ENCODE measurements at regions not wholly inside any gene's neighbourhood (a gene's known extent, or its start where the extent isn't known, plus 50 kb on each side); places are given as distances from the start of the nearest gene placed in this dataset.

DNA sequence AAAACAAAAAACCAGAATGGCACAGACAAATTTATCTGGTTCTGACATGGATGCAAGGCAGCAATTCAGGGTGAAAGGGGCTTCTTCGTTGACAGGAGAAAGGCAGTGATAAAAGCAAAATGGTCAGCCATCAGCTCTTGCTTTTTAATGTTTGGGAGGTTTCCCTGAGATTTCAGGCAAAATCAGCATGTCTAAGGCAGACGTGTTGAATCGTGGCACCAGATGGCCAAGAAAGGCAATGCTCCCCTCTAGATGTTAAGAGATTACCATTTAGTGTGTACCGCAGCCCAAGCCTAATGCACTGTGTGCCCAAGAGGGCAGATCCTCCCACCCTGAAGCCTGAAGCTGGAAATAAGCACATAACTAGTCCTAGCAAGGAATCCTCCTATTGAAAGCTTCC lies 88.8 kb upstream of the GALNT18 start:
- Histone ChIP-seq H3K36me3 (ENCODE audit: control insufficient read depth, low read depth, low read length) (no peaks in the 10 kb centered on the region), H3K4me3 (ENCODE audit: low read length) (no peak overlapping the region), H3K9ac (ENCODE audit: low read length) (no peak overlapping the region), H3K9me3 (ENCODE audit: control insufficient read depth, low read depth, low read length) (no peaks in the 10 kb centered on the region), H3K4me1 (ENCODE audit: control insufficient read depth, low read depth, low read length) (no peaks in the 10 kb centered on the region), H3K27ac (ENCODE audit: low read length) (no peak overlapping the region), H3K27me3 (ENCODE audit: control insufficient read depth, insufficient read depth, low read length) (no peaks in the 10 kb centered on the region)

DNA sequence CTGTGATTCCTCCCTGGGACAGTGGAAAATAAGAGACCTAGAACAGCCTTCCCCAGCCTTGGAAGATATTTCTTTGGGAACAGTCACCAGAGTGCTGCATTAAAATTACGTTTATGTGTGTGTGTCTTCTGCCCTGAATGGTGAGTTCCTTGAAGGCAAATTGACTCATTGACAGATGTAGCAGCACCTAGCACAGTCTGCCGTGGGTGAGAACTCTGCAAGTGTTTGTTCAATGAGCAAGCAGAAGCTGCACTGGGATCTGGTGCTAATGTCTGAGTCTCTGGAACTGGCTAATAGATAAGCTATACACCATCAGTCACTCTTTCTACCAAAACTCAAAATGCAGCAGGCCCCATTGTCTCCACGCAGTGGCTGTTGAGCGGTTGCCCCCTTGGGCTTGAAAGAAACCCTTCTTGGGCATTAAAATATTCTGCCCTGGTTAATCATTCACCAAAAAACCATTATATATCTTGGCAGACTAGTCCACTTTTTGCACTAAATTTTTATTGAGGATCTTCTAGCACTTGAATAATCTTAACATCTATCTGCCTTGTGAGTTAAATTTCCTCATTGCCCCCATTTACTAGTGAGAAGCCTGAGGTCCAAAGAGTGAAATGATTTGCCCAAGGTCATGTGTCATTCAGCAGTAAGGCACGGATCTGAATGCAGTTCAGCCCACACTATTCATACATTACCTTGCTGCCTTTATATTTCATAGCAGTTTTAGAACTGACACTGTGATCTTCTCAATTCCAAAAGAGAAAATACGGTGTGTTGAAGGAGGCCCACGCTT lies 87.8 kb upstream of the GALNT18 start:
- Histone ChIP-seq H3K4me3 (ENCODE audit: low read length) (no peak overlapping the region), H3K27ac (ENCODE audit: low read length) (no peak overlapping the region), H3K9ac (ENCODE audit: low read length) (no peak overlapping the region), H3K9me3 (ENCODE audit: control insufficient read depth, low read depth, low read length) (no peaks in the 10 kb centered on the region), H3K4me1 (ENCODE audit: control insufficient read depth, low read depth, low read length) (no peaks in the 10 kb centered on the region), H3K36me3 (ENCODE audit: control insufficient read depth, low read depth, low read length) (no peaks in the 10 kb centered on the region), H3K27me3 (ENCODE audit: control insufficient read depth, insufficient read depth, low read length) (no peaks in the 10 kb centered on the region)

DNA sequence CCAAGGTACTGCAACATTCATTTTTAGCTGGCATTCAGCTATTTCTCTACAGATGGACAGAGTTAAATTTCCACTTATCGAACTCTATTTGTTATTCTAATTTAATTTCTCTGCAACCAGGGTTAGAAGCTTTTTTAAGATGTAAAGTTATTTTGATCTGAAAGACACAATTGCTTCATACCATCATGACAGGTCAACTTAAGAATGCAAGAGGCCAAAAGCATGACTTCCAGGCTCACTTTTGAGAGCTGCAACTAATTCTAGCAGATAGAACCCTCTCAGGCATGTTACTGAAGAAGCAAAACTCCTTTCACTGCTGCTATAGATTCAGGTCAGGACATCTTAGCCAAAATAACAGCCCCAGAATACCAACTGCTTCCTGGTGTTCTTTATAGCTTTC lies 86.5 kb upstream of the GALNT18 start:
- Histone ChIP-seq H3K36me3 (ENCODE audit: control insufficient read depth, low read depth, low read length) (no peaks in the 10 kb centered on the region), H3K4me1 (ENCODE audit: control insufficient read depth, low read depth, low read length) (no peaks in the 10 kb centered on the region), H3K27me3 (ENCODE audit: control insufficient read depth, insufficient read depth, low read length) (no peaks in the 10 kb centered on the region), H3K27ac (ENCODE audit: low read length) (no peak overlapping the region), H3K9ac (ENCODE audit: low read length) (no peak overlapping the region), H3K4me3 (ENCODE audit: low read length) (no peak overlapping the region), H3K9me3 (ENCODE audit: control insufficient read depth, low read depth, low read length) (no peaks in the 10 kb centered on the region)

DNA sequence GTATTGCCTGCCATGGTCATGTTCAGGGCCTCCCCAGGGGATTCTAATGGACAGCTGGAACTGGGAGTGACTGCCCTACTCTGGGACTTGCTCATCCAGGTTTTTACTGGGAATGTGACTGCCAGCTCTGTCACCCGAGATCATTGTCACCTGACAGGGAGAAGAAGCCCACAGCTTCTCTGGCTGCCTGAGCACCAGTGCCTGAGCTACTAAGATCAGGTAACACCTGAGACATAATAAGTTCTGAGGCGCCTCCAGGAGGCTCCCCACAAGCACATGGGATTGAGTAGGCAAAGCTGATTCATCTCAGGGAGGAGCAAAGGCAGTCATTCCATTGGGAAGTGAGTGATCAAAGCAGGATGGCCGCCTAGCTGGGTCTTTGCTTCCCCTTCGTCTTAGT lies 84.2 kb upstream of the GALNT18 start:
- no peaks in the 10 kb centered on the region for H3K27me3 ChIP-seq (ENCODE audit: control insufficient read depth, insufficient read depth, low read length)
- H3K9ac ChIP-seq (ENCODE audit: low read length): no peak overlapping the region
- no peak overlapping the region for H3K4me3 ChIP-seq (ENCODE audit: low read length)
- H3K9me3 ChIP-seq (ENCODE audit: control insufficient read depth, low read depth, low read length): no peaks in the 10 kb centered on the region
- no peak overlapping the region for H3K27ac ChIP-seq (ENCODE audit: low read length)
- no peaks in the 10 kb centered on the region for H3K4me1 ChIP-seq (ENCODE audit: control insufficient read depth, low read depth, low read length)
- no peaks in the 10 kb centered on the region for H3K36me3 ChIP-seq (ENCODE audit: control insufficient read depth, low read depth, low read length)

DNA sequence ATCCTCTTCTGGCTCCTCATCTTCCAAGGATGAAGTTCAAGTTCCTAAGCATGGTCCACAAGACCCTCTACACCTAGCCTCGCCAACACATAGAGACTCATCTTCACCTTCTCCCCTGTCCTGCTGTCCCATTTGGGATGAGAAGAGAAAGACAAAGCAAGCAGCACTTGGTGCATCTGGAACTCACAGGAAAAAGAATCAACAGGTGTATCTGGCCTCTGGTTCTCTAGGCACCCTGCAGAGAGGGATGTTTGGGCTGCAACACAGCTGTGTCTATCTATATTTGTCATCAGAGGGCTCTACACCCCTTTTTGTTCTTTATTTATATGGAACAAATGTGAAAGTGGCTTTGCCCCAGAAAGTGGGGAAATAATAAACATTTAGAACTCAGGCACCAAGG lies 82.1 kb upstream of the GALNT18 start:
- no peaks in the 10 kb centered on the region for H3K4me1 ChIP-seq (ENCODE audit: control insufficient read depth, low read depth, low read length)
- no peaks in the 10 kb centered on the region for H3K9me3 ChIP-seq (ENCODE audit: control insufficient read depth, low read depth, low read length)
- no peaks in the 10 kb centered on the region for H3K27me3 ChIP-seq (ENCODE audit: control insufficient read depth, insufficient read depth, low read length)
- no peaks in the 10 kb centered on the region for H3K36me3 ChIP-seq (ENCODE audit: control insufficient read depth, low read depth, low read length)
- H3K9ac ChIP-seq (ENCODE audit: low read length): no peak overlapping the region
- H3K27ac ChIP-seq (ENCODE audit: low read length): no peak overlapping the region
- no peak overlapping the region for H3K4me3 ChIP-seq (ENCODE audit: low read length)

DNA sequence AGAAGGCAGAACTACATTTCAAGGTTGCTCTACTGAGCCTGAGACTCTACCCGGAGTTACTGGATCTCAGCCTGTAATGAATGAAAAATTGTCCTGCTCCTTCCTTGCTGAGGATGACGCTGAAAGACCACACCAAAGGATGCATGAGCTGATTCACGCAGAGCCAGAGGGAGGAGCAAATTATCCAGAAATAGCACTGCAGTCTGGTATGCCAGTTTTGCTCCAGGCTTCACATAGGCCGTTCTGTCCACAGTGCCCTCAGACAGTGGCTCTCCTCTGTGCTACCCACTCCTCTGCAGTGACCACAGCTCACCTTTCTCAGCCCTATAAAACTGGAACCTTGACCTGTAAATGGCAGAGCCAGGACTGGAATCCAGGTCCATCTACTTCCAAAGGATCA lies 79.3 kb upstream of the GALNT18 start:
- Histone ChIP-seq H3K27me3 (ENCODE audit: control insufficient read depth, insufficient read depth, low read length) (no peaks in the 10 kb centered on the region), H3K4me1 (ENCODE audit: control insufficient read depth, low read depth, low read length) (no peaks in the 10 kb centered on the region), H3K9me3 (ENCODE audit: control insufficient read depth, low read depth, low read length) (no peaks in the 10 kb centered on the region), H3K36me3 (ENCODE audit: control insufficient read depth, low read depth, low read length) (no peaks in the 10 kb centered on the region), H3K4me3 (ENCODE audit: low read length) (no peak overlapping the region), H3K27ac (ENCODE audit: low read length) (no peak overlapping the region), H3K9ac (ENCODE audit: low read length) (no peak overlapping the region)

DNA sequence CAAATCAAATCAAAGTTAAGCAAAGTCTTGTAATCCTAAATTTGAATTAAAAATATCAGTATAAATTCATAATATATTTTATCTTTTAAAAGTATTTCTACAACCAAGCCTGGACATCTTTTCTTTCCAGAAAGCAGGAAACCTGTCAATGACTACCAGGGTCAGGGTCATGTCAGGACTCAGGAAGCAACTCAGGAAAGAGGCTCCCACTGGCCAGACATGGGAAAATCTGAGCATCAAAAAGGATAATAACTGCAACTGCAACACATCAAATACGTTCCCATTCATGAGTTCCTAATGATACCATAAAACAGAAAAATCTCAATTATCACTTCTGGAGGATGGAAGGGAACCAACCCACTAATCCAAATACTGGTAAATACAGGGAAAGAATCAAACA lies 76.0 kb upstream of the GALNT18 start:
- no peaks in the 10 kb centered on the region for H3K9me3 ChIP-seq (ENCODE audit: control insufficient read depth, low read depth, low read length)
- no peak overlapping the region for H3K9ac ChIP-seq (ENCODE audit: low read length)
- no peak overlapping the region for H3K27ac ChIP-seq (ENCODE audit: low read length)
- H3K4me3 ChIP-seq (ENCODE audit: low read length): no peak overlapping the region
- H3K27me3 ChIP-seq (ENCODE audit: control insufficient read depth, insufficient read depth, low read length): no peaks in the 10 kb centered on the region
- H3K4me1 ChIP-seq (ENCODE audit: control insufficient read depth, low read depth, low read length): no peaks in the 10 kb centered on the region
- no peaks in the 10 kb centered on the region for H3K36me3 ChIP-seq (ENCODE audit: control insufficient read depth, low read depth, low read length)

DNA sequence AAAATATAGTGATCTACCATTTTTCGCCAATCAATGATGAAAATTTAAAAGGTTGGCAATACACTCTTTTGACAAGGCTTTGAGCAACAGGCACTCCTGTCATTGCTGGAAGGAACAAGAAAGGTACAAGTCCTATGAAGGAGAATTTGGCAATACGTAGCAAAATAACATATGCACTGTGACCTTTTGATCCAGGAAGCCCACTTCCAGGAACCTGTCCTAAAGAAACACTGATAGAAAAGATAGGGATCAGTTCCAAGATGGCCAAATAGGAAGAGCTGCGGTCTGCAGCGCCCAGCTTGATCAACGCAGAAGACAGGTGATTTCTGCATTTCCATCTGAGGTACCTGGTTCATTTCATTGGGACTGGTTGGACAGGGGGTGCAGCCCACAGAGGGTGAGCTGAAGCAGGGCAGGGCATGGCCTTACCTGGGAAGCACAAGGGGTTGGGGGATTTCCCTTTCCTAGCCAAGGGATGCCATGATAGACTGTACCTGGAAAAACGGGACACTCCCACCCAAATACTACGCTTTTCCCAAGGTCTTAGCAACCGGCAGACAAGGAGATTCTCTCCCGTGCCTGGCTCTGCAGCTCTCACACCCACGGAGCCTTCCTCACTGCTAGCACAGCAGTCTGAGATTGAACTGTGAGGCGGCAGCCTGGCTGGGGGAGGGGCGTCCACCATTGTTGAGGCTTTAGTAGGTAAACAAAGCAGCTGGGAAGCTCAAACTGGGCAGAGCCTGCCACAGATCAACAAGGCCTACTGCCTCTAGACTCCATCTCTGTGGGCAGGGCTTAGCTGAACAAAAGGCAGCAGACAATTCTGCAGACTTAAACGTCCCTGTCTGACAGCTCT lies 69.7 kb upstream of the GALNT18 start:
- Histone ChIP-seq H3K36me3 (ENCODE audit: control insufficient read depth, low read depth, low read length) (no peaks in the 10 kb centered on the region), H3K27me3 (ENCODE audit: control insufficient read depth, insufficient read depth, low read length) (no peaks in the 10 kb centered on the region), H3K27ac (ENCODE audit: low read length) (no peak overlapping the region), H3K9ac (ENCODE audit: low read length) (peak overlapping the region; percentile 48), H3K4me1 (ENCODE audit: control insufficient read depth, low read depth, low read length) (peaks cover 12% of the 10 kb centered on the region), H3K9me3 (ENCODE audit: control insufficient read depth, low read depth, low read length) (no peaks in the 10 kb centered on the region), H3K4me3 (ENCODE audit: low read length) (peak overlapping the region; percentile 31)

DNA sequence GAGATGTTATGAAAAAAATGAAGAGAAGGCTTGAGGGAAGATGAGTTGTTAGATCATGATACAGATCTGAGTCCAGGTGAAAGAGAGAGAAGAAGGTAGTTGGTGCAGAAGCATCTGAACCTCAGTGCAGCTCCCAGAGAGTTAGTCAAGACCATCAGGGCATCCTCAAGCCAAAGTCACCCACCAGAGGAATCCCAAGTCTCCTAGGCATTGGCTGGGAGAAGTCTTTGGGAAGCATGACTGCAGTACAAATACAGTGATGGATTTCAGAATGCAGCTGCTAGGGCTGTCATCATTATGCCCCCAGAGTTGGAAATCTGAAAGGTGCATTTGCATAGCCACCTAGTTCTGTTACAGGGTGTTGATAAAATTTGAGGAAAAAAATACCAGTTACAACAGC lies 59.7 kb upstream of the GALNT18 start:
- Histone ChIP-seq H3K9me3 (ENCODE audit: control insufficient read depth, low read depth, low read length) (no peaks in the 10 kb centered on the region), H3K4me1 (ENCODE audit: control insufficient read depth, low read depth, low read length) (no peaks in the 10 kb centered on the region)

DNA sequence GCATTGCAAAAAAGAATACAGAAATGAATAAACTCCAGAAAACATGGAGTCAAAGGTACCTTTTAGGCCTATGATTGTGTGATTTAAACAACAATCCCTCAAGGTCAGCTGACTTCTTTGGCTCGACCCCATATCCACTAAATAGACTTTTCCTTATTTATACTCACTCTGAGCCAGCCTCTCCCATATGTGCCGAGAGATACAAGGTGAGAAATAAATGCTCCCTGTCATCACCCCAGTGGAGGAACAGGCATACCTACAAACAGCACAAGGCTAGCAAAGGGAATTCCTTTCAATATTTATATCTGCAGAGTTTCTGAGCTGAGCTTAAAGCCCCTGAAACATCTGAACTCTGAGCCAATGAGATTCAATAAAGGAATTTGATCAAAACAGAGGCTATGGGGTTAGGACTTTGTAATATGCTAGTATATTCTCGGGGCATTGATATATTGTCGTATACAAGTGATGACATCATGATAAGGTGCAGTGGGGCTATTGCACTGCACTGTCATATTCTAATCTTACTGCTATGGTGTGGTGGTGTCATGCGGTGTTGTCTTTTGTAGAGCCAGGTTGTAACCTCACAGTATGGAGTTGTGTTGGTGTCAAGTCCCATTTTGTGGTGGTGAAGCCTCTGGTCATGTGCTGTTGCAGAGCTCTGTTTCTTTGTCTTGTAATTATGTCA lies 56.0 kb upstream of the GALNT18 start:
- Histone ChIP-seq H3K4me1 (ENCODE audit: control insufficient read depth, low read depth, low read length) (no peaks in the 10 kb centered on the region), H3K27me3 (ENCODE audit: control insufficient read depth, insufficient read depth, low read length) (no peaks in the 10 kb centered on the region), H3K4me3 (ENCODE audit: low read length) (no peak overlapping the region), H3K9ac (ENCODE audit: low read length) (no peak overlapping the region), H3K36me3 (ENCODE audit: control insufficient read depth, low read depth, low read length) (no peaks in the 10 kb centered on the region), H3K9me3 (ENCODE audit: control insufficient read depth, low read depth, low read length) (no peaks in the 10 kb centered on the region), H3K27ac (ENCODE audit: low read length) (no peak overlapping the region)

More for the DNA sequence above, 59.7 kb upstream of the GALNT18 start:
- H3K27ac ChIP-seq (ENCODE audit: low read length): no peak overlapping the region
- no peak overlapping the region for H3K9ac ChIP-seq (ENCODE audit: low read length)
- H3K27me3 ChIP-seq (ENCODE audit: control insufficient read depth, insufficient read depth, low read length): no peaks in the 10 kb centered on the region
- no peak overlapping the region for H3K4me3 ChIP-seq (ENCODE audit: low read length)
- no peaks in the 10 kb centered on the region for H3K36me3 ChIP-seq (ENCODE audit: control insufficient read depth, low read depth, low read length)

DNA sequence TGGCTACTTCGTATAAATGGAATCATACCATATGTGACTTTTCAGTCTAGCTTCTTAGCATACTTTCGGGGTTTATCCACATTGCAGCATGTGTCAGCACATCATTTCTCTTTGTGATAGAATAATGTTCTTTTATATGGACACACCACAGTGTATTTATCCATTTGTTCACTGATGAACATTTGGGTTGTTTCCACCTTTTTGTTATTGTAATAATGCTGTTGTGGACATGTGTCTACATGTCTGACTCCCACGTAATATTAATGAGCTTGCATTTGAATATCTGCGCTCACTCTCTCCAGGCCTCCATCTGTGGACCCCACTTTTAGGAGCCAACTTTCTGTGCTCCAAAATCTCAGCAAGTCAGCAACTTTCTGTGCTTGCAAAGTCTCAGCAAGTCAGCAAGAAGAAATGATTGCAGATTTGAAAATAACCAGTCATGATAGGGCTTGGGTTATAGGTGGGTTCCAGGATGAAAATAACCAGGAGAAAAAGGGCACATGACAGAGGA lies 53.9 kb upstream of the GALNT18 start:
- no peaks in the 10 kb centered on the region for H3K4me1 ChIP-seq (ENCODE audit: control insufficient read depth, low read depth, low read length)
- H3K27ac ChIP-seq (ENCODE audit: low read length): no peak overlapping the region
- no peaks in the 10 kb centered on the region for H3K9me3 ChIP-seq (ENCODE audit: control insufficient read depth, low read depth, low read length)
- no peak overlapping the region for H3K4me3 ChIP-seq (ENCODE audit: low read length)
- H3K36me3 ChIP-seq (ENCODE audit: control insufficient read depth, low read depth, low read length): no peaks in the 10 kb centered on the region
- H3K9ac ChIP-seq (ENCODE audit: low read length): no peak overlapping the region
- H3K27me3 ChIP-seq (ENCODE audit: control insufficient read depth, insufficient read depth, low read length): no peaks in the 10 kb centered on the region
